ENCODE measurements at regions not wholly inside any gene's neighbourhood (a gene's known extent, or its start where the extent isn't known, plus 50 kb on each side); places are given as distances from the start of the nearest gene placed in this dataset.

DNA sequence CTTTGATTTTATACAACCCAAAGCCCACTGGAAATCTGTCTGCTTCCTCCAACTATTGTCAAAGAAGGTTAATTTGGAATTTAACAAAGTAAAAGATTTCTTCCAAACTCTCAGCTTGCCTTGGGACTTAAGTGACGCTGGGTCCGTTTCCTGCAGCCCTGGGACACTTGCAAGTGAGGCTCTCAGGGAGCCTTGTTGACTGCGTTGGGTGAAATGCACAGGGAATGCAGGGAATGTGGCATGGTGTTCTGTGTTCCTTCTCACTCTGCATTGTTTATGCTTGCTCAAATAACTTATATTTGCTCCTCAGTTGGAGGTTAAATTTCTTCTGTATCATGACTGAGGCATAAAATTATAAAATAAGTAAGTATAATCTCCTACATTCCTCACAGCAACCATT is 60.9 kb upstream of the TJP1 start:
- TF ChIP-seq POLR2A (IDR thresholded peaks at IDR 0.05), result no peak
- TF ChIP-seq, protein P1, sequence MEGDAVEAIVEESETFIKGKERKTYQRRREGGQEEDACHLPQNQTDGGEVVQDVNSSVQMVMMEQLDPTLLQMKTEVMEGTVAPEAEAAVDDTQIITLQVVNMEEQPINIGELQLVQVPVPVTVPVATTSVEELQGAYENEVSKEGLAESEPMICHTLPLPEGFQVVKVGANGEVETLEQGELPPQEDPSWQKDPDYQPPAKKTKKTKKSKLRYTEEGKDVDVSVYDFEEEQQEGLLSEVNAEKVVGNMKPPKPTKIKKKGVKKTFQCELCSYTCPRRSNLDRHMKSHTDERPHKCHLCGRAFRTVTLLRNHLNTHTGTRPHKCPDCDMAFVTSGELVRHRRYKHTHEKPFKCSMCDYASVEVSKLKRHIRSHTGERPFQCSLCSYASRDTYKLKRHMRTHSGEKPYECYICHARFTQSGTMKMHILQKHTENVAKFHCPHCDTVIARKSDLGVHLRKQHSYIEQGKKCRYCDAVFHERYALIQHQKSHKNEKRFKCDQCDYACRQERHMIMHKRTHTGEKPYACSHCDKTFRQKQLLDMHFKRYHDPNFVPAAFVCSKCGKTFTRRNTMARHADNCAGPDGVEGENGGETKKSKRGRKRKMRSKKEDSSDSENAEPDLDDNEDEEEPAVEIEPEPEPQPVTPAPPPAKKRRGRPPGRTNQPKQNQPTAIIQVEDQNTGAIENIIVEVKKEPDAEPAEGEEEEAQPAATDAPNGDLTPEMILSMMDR (IDR thresholded peaks at IDR 0.05 in 4 of 5, conservative IDR thresholded peaks at IDR 0.05 in 1 of 5), result no peak
